ENCODE measurements at regions not wholly inside any gene's neighbourhood (a gene's known extent, or its start where the extent isn't known, plus 50 kb on each side); places are given as distances from the start of the nearest gene placed in this dataset.

DNA sequence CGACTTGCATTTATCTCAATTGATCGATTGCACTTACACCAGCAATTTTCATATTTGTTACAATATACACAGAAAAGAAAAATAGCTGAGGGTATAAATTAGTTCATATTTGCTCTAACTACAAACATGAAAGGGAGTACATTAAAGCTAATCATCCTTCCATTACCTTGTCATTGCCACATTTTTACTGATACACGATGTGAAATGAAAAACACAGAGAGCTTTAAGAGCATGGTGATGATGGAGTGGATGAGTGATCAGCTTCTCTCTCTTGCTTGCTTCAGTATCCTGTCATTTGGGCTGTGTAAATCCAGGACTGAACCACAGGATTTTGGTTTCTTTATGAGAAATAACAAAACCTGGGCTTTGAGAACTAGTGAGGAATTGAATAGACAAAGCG lies 1207.5 kb upstream of the GOT2 start:
- no peak for DNase-seq (ENCODE audit: low read depth)
- TF ChIP-seq, protein P1, sequence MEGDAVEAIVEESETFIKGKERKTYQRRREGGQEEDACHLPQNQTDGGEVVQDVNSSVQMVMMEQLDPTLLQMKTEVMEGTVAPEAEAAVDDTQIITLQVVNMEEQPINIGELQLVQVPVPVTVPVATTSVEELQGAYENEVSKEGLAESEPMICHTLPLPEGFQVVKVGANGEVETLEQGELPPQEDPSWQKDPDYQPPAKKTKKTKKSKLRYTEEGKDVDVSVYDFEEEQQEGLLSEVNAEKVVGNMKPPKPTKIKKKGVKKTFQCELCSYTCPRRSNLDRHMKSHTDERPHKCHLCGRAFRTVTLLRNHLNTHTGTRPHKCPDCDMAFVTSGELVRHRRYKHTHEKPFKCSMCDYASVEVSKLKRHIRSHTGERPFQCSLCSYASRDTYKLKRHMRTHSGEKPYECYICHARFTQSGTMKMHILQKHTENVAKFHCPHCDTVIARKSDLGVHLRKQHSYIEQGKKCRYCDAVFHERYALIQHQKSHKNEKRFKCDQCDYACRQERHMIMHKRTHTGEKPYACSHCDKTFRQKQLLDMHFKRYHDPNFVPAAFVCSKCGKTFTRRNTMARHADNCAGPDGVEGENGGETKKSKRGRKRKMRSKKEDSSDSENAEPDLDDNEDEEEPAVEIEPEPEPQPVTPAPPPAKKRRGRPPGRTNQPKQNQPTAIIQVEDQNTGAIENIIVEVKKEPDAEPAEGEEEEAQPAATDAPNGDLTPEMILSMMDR (IDR thresholded peaks at IDR 0.05; ENCODE audit: insufficient read depth, low read length): no peak
- no peak overlapping the region for H3K4me3 ChIP-seq (ENCODE audit: low read depth, low read length)

DNA sequence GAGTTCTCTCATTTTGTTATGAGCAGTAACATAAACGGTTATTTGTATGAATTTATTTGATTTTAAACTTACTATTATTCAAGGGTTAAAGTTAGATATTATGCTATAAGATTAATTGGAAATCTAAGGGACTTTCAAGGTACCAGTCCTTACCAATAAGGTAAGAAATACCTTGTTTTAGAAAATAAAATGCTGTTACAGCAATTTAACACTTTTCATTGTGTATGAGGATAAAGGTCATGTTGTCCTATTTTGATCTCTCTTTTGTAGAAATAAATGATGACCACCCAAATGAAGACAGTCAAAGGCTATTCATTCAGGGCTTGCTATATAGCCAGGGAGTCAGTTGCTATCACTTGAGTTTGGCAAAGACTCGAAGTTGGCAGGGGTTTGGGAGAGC lies 1185.9 kb upstream of the GOT2 start:
- TF ChIP-seq, protein P1 (IDR thresholded peaks at IDR 0.05; ENCODE audit: insufficient read depth, low read length): no peak
- no peak overlapping the region for H3K4me3 ChIP-seq (ENCODE audit: low read depth, low read length)
- no peak for DNase-seq (ENCODE audit: low read depth)

DNA sequence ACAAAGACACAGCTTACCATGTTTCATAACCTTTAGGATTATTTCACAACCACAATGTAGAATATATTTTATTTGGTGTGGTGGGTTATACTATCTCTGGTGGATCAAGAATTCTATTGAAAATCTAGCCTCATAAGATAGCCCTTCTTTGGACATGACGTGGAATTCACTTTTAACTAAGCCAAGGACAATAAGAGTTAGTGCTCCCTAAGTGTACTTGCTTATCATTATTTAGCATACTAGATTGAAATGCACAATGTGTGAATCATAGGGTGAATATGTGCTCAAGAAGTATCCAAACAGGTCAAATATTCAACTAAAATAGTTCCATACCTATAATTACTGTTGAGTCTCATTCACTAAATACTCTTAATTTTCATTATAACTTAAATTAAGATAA lies 1179.5 kb upstream of the GOT2 start:
- no peak for DNase-seq (ENCODE audit: low read depth)
- TF ChIP-seq, protein P1 (IDR thresholded peaks at IDR 0.05; ENCODE audit: insufficient read depth, low read length): no peak

DNA sequence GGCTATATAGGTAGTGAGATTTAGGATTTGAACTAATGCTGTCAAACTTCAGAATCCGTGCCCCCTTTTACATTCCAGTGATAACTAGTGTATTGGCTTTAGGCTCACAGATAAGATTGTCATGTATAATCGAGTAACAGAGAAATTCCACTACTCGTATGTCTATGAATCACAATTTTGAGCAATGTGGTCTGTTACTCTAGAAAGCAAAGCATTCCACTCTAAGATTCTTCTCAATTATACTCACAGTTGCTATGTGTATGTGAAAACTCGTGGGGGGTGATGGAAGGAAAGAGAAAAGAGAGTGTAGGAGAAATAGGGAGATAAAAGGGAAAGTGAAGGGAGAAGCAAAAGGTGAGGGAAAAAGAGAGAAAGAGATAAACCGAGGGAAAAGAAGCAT lies 1175.1 kb upstream of the GOT2 start:
- H3K4me3 ChIP-seq (ENCODE audit: low read depth, low read length): no peak overlapping the region

More for the DNA sequence above, 1179.5 kb upstream of the GOT2 start:
- H3K4me3 ChIP-seq (ENCODE audit: low read depth, low read length): no peak overlapping the region

DNA sequence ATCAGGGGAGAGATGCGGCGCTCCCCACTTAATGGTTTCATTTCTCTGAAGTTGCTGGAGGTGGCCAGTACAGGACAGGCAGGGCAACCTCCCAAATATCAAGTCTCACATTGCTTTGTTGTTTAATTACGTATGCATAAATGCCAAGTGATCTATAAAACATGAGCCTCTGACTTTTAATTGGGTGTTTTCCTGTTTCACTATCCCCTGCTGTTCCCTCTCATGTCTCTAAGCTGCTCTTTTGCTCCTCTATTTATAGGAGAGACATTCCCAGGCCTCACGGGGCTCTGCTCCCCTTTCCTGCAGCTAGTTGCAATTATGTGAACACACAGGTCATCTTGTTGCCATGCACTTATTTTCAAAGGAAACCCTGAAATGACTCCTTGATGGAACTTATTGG lies 1173.5 kb upstream of the GOT2 start:
- TF ChIP-seq, protein P1 (IDR thresholded peaks at IDR 0.05; ENCODE audit: insufficient read depth, low read length): no peak
- no peak overlapping the region for H3K4me3 ChIP-seq (ENCODE audit: low read depth, low read length)
- DNase-seq (ENCODE audit: low read depth): no peak

More for the DNA sequence above, 1175.1 kb upstream of the GOT2 start:
- TF ChIP-seq, protein P1 (IDR thresholded peaks at IDR 0.05; ENCODE audit: insufficient read depth, low read length): no peak
- DNase-seq (ENCODE audit: low read depth): no peak

DNA sequence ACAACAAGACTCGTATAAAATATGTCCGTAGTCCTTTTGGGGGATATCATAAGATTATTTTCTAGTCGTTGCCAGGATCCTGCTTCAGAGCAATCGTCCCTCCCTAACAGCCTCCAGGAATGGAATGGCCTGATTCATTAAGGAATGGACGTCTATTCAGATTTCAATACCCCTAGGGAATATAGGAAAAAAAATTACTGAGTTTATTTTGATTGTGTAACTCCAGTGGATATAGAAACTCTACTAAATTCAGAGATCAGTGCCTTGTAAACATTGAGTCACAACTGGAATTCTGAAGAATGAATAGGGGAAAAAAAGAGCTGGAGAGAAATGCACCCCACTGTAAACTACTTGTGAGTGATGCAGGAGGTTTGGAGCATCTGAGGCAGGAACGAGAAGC lies 1171.5 kb upstream of the GOT2 start:
- H3K4me3 ChIP-seq (ENCODE audit: low read depth, low read length): no peak overlapping the region
- TF ChIP-seq, protein P1 (IDR thresholded peaks at IDR 0.05; ENCODE audit: insufficient read depth, low read length): no peak

DNA sequence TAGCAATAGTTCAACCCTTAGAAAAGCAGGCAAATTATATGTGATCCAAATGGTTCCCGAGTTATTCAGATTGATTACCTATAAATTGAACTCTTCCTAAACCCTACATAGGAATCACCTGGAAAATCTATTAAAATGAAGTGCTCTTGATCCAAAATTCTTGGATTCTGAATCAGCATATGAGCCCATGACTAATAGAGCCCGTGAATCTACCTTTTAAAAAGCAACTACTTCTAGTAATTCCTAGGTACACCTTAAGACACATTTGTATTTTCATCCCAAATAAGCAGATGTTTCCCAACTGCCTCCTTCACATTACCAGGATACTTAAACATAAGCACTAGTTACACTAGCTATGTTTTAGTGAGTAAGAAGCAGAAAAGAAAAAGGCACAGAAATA lies 1171.0 kb upstream of the GOT2 start:
- no peak overlapping the region for H3K4me3 ChIP-seq (ENCODE audit: low read depth, low read length)
- no peak for DNase-seq (ENCODE audit: low read depth)
- TF ChIP-seq, protein P1 (IDR thresholded peaks at IDR 0.05; ENCODE audit: insufficient read depth, low read length): no peak

More for the DNA sequence above, 1171.5 kb upstream of the GOT2 start:
- DNase-seq (ENCODE audit: low read depth): peak; percentile 1
